Superior temporal gyrus (tissue), 1 donor: ENCODE measurements at regions not wholly inside any gene's neighbourhood (a gene's known extent, or its start where the extent isn't known, plus 50 kb on each side); places are given as distances from the start of the nearest gene placed in this dataset.

Experiments
- DNase-seq: peaks from one replicate; pipeline ENCODE4 v3.0.0-alpha.2; 2016; ENCODE audit errors: extremely low spot score

DNA sequence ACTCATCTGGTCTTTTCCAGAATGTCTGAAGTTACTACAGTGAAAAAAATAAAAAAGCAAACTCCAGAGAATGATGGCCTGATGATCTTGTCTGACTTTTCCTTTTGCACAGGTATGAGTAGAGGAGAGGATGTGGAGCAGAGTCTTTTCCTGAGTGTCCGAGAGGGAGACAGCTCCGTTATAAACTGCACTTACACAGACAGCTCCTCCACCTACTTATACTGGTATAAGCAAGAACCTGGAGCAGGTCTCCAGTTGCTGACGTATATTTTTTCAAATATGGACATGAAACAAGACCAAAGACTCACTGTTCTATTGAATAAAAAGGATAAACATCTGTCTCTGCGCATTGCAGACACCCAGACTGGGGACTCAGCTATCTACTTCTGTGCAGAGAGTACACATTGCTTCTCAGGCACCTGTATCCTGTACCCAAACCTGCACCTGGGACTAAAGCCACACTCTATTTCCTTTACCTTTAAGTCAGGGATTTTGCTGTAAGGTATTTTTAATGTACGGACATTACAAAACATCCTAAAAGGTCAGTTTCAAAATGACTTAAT, 75.8 kb upstream of the OR4E1 start:
- peak; percentile 20 for DNase-seq

DNA sequence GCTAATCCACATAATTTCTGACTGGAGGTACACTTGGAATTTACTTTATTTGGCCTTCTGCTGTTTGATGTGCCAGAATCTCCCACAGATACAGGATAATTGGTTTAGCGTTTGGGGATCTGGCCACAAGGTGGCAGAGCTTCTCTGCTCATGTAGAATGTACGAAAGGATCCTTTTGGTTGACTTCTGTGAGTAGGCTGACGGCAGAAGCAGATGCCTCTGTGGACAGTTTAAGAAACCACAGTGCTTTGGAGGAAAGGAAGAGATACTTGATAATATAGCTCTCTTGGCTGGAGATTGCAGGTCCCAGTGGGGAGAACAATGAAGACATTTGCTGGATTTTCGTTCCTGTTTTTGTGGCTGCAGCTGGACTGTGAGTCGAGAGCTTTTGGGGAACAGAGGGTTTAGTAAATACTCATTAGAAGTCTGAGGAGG, 75.3 kb upstream of the OR4E1 start:
- peak; percentile 83 for DNase-seq

- no peak for DNase-seq
These were observed 62.2 kb upstream of the OR4E1 start for GRCh38 chr14:21735639-21736307.

- DNase-seq: no peak
These were observed 61.6 kb upstream of the OR4E1 start for GRCh38 chr14:21735200-21735599.

- DNase-seq: peak; percentile 82
These were observed 60.9 kb upstream of the OR4E1 start for GRCh38 chr14:21734457-21735074.

DNA sequence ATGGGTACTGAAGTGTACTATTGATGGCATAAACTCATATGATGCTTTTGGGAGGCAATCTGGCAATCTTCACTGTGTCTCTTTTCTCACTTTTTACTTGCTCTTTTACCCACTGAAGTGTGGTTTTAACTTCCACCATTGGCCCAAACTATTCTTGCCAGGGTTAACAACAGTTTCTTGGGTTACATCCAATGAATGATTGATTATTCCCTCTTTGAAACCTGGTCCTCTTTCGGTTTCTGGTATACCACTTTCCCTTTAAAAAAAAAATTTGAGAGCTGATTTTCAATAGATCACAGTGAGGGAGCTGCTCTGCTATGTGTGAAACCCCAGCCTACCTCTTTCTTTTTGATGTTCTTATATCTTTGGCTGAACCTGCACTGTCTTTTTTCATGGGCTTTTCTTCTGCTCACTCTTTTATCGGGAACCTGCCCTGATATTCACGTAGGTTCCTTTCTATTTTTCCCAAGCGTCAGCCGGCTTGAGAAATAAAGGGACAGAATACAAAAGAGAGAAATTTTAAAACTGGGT, 56.1 kb upstream of the OR4E1 start:
- no peak for DNase-seq

GRCh38 chr14:21725250-21725649, 51.6 kb upstream of the OR4E1 start:
- DNase-seq: no peak

- no peak for DNase-seq
These were observed 50.7 kb upstream of the OR4E1 start for GRCh38 chr14:21724090-21724973.

GRCh38 chr14:21723431-21724045, 49.9 kb upstream of the OR4E1 start:
- no peak for DNase-seq
